ENCODE measurements at regions not wholly inside any gene's neighbourhood (a gene's known extent, or its start where the extent isn't known, plus 50 kb on each side); places are given as distances from the start of the nearest gene placed in this dataset.

- Histone ChIP-seq H3K27ac (no peak overlapping the region), H3K27me3 (no peaks in the 10 kb centered on the region), H3K9me3 (peaks cover 0 to 9% of the 10 kb centered on the region in 2 donors), H3K4me1 (no peaks in the 10 kb centered on the region), H3K36me3 (no peaks in the 10 kb centered on the region), H3K4me3 (no peak overlapping the region)
- TF ChIP-seq, protein P1, sequence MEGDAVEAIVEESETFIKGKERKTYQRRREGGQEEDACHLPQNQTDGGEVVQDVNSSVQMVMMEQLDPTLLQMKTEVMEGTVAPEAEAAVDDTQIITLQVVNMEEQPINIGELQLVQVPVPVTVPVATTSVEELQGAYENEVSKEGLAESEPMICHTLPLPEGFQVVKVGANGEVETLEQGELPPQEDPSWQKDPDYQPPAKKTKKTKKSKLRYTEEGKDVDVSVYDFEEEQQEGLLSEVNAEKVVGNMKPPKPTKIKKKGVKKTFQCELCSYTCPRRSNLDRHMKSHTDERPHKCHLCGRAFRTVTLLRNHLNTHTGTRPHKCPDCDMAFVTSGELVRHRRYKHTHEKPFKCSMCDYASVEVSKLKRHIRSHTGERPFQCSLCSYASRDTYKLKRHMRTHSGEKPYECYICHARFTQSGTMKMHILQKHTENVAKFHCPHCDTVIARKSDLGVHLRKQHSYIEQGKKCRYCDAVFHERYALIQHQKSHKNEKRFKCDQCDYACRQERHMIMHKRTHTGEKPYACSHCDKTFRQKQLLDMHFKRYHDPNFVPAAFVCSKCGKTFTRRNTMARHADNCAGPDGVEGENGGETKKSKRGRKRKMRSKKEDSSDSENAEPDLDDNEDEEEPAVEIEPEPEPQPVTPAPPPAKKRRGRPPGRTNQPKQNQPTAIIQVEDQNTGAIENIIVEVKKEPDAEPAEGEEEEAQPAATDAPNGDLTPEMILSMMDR (IDR thresholded peaks at IDR 0.05): no peak
- DNase-seq (ENCODE audit: low spot score): no peak
Measured at GRCh38 chr19:30622276-30622675, 250.1 kb downstream of the ZNF536 start.

GRCh38 chr19:30621326-30621920 lies 249.2 kb downstream of the ZNF536 start:
- no peak overlapping the region for H3K27ac ChIP-seq
- peaks cover 0 to 9% of the 10 kb centered on the region in 2 donors for H3K9me3 ChIP-seq
- TF ChIP-seq, protein P1 (IDR thresholded peaks at IDR 0.05): no peak
- H3K4me1 ChIP-seq: no peaks in the 10 kb centered on the region
- no peak for DNase-seq (ENCODE audit: low spot score)
- H3K36me3 ChIP-seq: no peaks in the 10 kb centered on the region
- H3K4me3 ChIP-seq: no peak overlapping the region
- no peaks in the 10 kb centered on the region for H3K27me3 ChIP-seq

DNA sequence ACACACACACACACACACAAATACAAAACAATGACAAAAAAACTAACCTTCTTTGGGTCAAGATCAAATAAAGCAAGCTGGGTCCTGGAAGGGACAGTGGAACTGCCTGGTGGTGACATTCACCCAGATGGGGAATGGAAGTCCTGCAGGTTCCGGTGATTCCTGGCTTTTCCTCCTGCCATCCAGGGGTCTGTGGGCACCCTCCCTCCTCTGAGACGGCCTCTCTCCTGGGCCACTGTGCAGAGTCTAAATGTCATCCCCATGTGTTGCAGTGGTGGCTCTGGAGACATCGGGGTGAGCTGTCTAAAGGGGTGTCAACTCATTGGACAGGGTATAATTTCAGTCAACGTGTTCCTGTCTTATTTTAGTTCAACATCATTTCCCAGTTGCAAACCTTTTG lies 248.2 kb downstream of the ZNF536 start:
- TF ChIP-seq, protein P1 (IDR thresholded peaks at IDR 0.05): no peak
- no peak overlapping the region for H3K27ac ChIP-seq
- DNase-seq (ENCODE audit: low spot score): no peak
- peaks cover 0 to 9% of the 10 kb centered on the region in 2 donors for H3K9me3 ChIP-seq
- H3K4me1 ChIP-seq: no peaks in the 10 kb centered on the region
- no peaks in the 10 kb centered on the region for H3K27me3 ChIP-seq
- no peak overlapping the region for H3K4me3 ChIP-seq
- no peaks in the 10 kb centered on the region for H3K36me3 ChIP-seq

DNA sequence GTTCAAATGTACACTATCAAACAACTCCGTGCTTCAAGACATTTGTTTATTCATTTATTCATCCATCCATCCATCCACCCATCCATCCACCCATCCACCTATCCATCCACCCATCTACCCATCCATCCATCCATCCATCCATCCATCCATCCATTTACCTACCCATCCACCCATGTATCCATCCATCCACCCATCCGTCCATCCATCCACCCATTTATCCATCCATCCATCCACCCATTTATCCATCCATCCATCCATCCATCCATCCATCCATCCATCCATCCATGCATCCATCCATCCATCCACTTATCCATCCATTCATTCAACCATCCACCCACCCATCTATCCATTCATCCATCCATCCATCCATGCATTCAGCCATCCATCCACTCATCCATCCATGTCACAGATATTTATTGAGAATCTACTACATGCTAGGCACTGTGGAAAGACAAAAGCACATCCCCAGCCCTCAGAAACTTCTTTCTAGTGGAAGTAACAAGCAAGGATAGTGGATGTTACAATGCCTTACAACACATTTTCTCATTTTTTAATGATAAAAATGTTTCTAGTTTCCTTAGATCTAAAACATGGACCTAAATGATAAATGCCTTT lies 237.6 kb downstream of the ZNF536 start:
- TF ChIP-seq, protein P1 (IDR thresholded peaks at IDR 0.05): no peak
- Histone ChIP-seq H3K27me3 (no peaks in the 10 kb centered on the region), H3K36me3 (no peaks in the 10 kb centered on the region), H3K9me3 (no peaks in the 10 kb centered on the region), H3K4me1 (no peaks in the 10 kb centered on the region), H3K4me3 (no peak overlapping the region), H3K27ac (no peak overlapping the region)
- no peak for DNase-seq (ENCODE audit: low spot score)

- no peak for DNase-seq (ENCODE audit: low spot score)
- Histone ChIP-seq H3K9me3 (no peaks in the 10 kb centered on the region), H3K36me3 (no peaks in the 10 kb centered on the region), H3K4me1 (no peaks in the 10 kb centered on the region), H3K27ac (no peak overlapping the region), H3K27me3 (no peaks in the 10 kb centered on the region), H3K4me3 (no peak overlapping the region)
- TF ChIP-seq, protein P1 (IDR thresholded peaks at IDR 0.05): no peak
Measured at GRCh38 chr19:30608471-30608870, 236.3 kb downstream of the ZNF536 start.

Measured in right atrium auricular region (tissue), 2 donors.